Tibial artery (tissue), 4 donors: ENCODE measurements at regions not wholly inside any gene's neighbourhood (a gene's known extent, or its start where the extent isn't known, plus 50 kb on each side); places are given as distances from the start of the nearest gene placed in this dataset.

Experiments used
- DNase-seq, 2 donors: peaks; one replicate each; pipeline ENCODE4 v3.0.0-alpha.2; 2019
- H3K27ac ChIP-seq, 2 donors: fragments of 200-600 bp; sonication (generic) in 1 of 2; 1 replicate in 1 of 2; 2 replicates in 1 of 2; pipeline ENCODE4 v1.5.1; 2018 to 2019; ENCODE audit warnings: mild to moderate bottlenecking in 1 of 2
- H3K27me3 ChIP-seq, 2 donors: fragments of 200-600 bp; sonication (generic) in 1 of 2; one replicate each; pipeline versions ENCODE4 v1.5.1 to v1.6.0; 2016 to 2019
- H3K36me3 ChIP-seq, 3 donors: fragments of 200-600 bp; sonication (generic) in 2 of 3; one replicate each; pipeline ENCODE4 v1.5.1; 2016 to 2019; ENCODE audit warnings: mild to moderate bottlenecking in 2 of 3
- H3K4me1 ChIP-seq, 4 donors: fragments of 200-600 bp; sonication (generic) in 2 of 4; 1 replicate in 3 of 4; 2 replicates in 1 of 4; pipeline ENCODE4 v1.5.1; 2016 to 2019
- H3K4me3 ChIP-seq, 2 donors: fragments of 200-600 bp; sonication (generic) in 1 of 2; 1 replicate in 1 of 2; 2 replicates in 1 of 2; pipeline ENCODE4 v1.5.1; 2018 to 2019; ENCODE audit warnings: mild to moderate bottlenecking in 2 of 2
- H3K9me3 ChIP-seq, 3 donors: fragments of 200-600 bp; sonication (generic) in 1 of 3; one replicate each; pipeline ENCODE4 v1.5.1; 2016 to 2019
- CTCF ChIP-seq, 2 experiments: fragments of 200-600 bp in 1 of 2; fragments of 450-650 bp in 1 of 2; IDR thresholded peaks; one replicate each; pipeline ENCODE4 v1.5.1; 2017 to 2019; ENCODE audit warnings: antibody characterized with exemption in 2 of 2, mild to moderate bottlenecking in 1 of 2, moderate library complexity in 1 of 2
- intact Hi-C: fragments of 100-400 bp; cut with DNase I; formaldehyde crosslinking; loops from one replicate; pipeline ENCODE4 v1.15.0; 2023; ENCODE audit warnings: low total_unique reads

- H3K4me1 ChIP-seq: peaks cover 16 to 99% (median 89%) of the 10 kb centered on the region in 4 donors
- intact Hi-C loops: loop anchor here (2.0 to 10.0 kb wide), 3 partner anchors 65 to 451 kb away; no protein-coding TSS in a partner anchor
- no peaks in the 10 kb centered on the region for H3K36me3 ChIP-seq
- no peaks in the 10 kb centered on the region for H3K27me3 ChIP-seq
- H3K4me3 ChIP-seq: no peak overlapping the region
- TF ChIP-seq CTCF (IDR thresholded peaks at IDR 0.05): no peak
- peak overlapping the region; percentile 98 to 99 for H3K27ac ChIP-seq
- no peaks in the 10 kb centered on the region for H3K9me3 ChIP-seq
- peak; percentile 99 for DNase-seq
These were observed 55.2 kb upstream of the TARBP1 start for GRCh38 chr1:234533975-234534876.

GRCh38 chr1:234533034-234533891 is 54.3 kb upstream of the TARBP1 start:
- intact Hi-C loops: loop anchor here (2.0 to 10.0 kb wide), 3 partner anchors 66 to 452 kb away; no protein-coding TSS in a partner anchor
- TF ChIP-seq CTCF (IDR thresholded peaks at IDR 0.05): no peak
- DNase-seq: peak; percentile 85 to 90
- no peaks in the 10 kb centered on the region for H3K27me3 ChIP-seq
- H3K9me3 ChIP-seq: no peaks in the 10 kb centered on the region
- H3K27ac ChIP-seq: peak overlapping the region; percentile 98 to 99
- H3K4me1 ChIP-seq: peaks cover 16 to 99% (median 84%) of the 10 kb centered on the region in 4 donors
- no peaks in the 10 kb centered on the region for H3K36me3 ChIP-seq
- H3K4me3 ChIP-seq: no peak overlapping the region

- Histone ChIP-seq H3K27me3 (no peaks in the 10 kb centered on the region), H3K27ac (peak overlapping the region; percentile 98 to 99), H3K36me3 (no peaks in the 10 kb centered on the region), H3K9me3 (no peaks in the 10 kb centered on the region), H3K4me1 (peaks cover 16 to 97% (median 78%) of the 10 kb centered on the region in 4 donors), H3K4me3 (no peak overlapping the region)
- DNase-seq: peak; percentile 85 to 91
- intact Hi-C loops: loop anchor here (2.0 to 10.0 kb wide), 3 partner anchors 66 to 452 kb away; no protein-coding TSS in a partner anchor
- TF ChIP-seq CTCF (IDR thresholded peaks at IDR 0.05): no peak
These were observed 53.5 kb upstream of the TARBP1 start for GRCh38 chr1:234532503-234532922.

- H3K4me3 ChIP-seq: peak overlapping the region; percentile 39 to 49
- DNase-seq: peak; percentile 76 to 89
- intact Hi-C loops: loop anchor here (5.0 to 10.0 kb wide), 2 partner anchors 191 to 454 kb away; no protein-coding TSS in a partner anchor
These were observed 52.2 kb upstream of the TARBP1 start for GRCh38 chr1:234531151-234531635.

More at GRCh38 chr1:234531151-234531635, 52.2 kb upstream of the TARBP1 start:
- Histone ChIP-seq H3K36me3 (no peaks in the 10 kb centered on the region), H3K9me3 (no peaks in the 10 kb centered on the region), H3K4me1 (peaks cover 13 to 94% (median 67%) of the 10 kb centered on the region in 4 donors), H3K27me3 (no peaks in the 10 kb centered on the region), H3K27ac (peak overlapping the region; percentile 98 to 99)
- TF ChIP-seq CTCF (IDR thresholded peaks at IDR 0.05): no peak
